ENCODE measurements at regions not wholly inside any gene's neighbourhood (a gene's known extent, or its start where the extent isn't known, plus 50 kb on each side); places are given as distances from the start of the nearest gene placed in this dataset.

DNA sequence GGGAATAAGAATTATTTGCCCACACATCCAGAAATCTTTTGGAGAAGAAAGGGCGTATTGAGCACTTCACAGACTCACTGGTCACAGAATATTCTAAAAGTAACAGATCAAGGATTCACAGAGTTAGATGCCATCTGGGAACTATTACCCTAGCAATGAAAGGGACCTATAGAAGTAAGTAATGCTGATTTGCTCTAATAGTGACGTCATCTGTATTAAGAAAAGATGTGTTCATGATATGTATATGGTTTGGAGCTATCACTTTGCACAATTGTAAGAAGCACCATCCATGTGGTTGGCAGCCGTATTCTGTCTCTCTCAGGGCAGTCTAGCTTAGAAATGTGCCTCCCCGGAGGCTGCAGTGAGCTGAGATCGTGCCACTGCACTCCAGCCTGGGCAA lies 52.8 kb upstream of the SV2C start:
- Mint-ChIP-seq H3K4me1 (ENCODE audit: insufficient read depth, unreplicated experiment) (no peaks in the 10 kb centered on the region), H3K9me3 (ENCODE audit: unreplicated experiment) (peaks cover 6% of the 10 kb centered on the region), H3K27ac (ENCODE audit: low read depth, unreplicated experiment) (no peak overlapping the region), H3K4me3 (ENCODE audit: unreplicated experiment) (no peak overlapping the region), H3K27me3 (ENCODE audit: insufficient read depth, unreplicated experiment) (peaks cover 38% of the 10 kb centered on the region), H3K36me3 (ENCODE audit: insufficient read depth, unreplicated experiment) (no peaks in the 10 kb centered on the region)
- BruUV-seq (replicated peaks) = no TSS peak
- TF ChIP-seq CTCF (IDR thresholded peaks at IDR 0.05; ENCODE audit: unreplicated experiment) = no peak
- POLR2A ChIA-PET = no interaction called here
- no peak for DNase-seq (ENCODE audit: unreplicated experiment)
- intact Hi-C loops (cut with micrococcal nuclease) = no loop called here
- CTCF ChIA-PET = interaction anchor here (0.6 kb wide), 1 partner anchor 744 kb away, joined by 3 read pairs; no protein-coding TSS in a partner anchor

- Mint-ChIP-seq H3K36me3 (ENCODE audit: insufficient read depth, unreplicated experiment) (no peaks in the 10 kb centered on the region), H3K4me1 (ENCODE audit: insufficient read depth, unreplicated experiment) (no peaks in the 10 kb centered on the region), H3K9me3 (ENCODE audit: unreplicated experiment) (no peaks in the 10 kb centered on the region), H3K27me3 (ENCODE audit: insufficient read depth, unreplicated experiment) (peaks cover 41% of the 10 kb centered on the region), H3K27ac (ENCODE audit: low read depth, unreplicated experiment) (no peak overlapping the region), H3K4me3 (ENCODE audit: unreplicated experiment) (no peak overlapping the region)
- no peak for DNase-seq (ENCODE audit: unreplicated experiment)
- CTCF ChIA-PET = no interaction called here
- POLR2A ChIA-PET = no interaction called here
- intact Hi-C loops (cut with micrococcal nuclease) = no loop called here
- no TSS peak for BruUV-seq (replicated peaks)
- TF ChIP-seq CTCF (IDR thresholded peaks at IDR 0.05; ENCODE audit: unreplicated experiment) = no peak
Measured at GRCh38 chr5:76029739-76030138, 53.4 kb upstream of the SV2C start.

DNA sequence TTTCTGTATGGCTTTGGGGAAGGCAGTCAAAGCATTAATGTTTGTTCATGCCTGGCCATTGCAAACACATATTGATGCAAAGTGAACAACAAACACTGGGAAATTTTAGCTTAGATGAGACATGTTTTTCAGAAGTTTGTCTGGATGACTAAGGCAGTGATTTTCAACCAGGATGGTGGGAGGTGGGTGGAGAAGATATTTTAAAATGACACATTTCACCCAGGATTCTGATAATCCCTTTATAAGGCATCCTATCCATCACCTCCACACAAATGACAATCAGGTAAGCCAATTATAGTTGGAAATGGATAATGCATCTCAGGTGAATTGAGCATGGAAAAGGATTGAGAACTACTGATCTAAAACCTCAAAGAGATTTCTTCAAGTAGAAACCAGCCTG lies 57.4 kb upstream of the SV2C start:
- Mint-ChIP-seq H3K27ac (ENCODE audit: low read depth, unreplicated experiment) (no peak overlapping the region), H3K9me3 (ENCODE audit: unreplicated experiment) (no peaks in the 10 kb centered on the region), H3K4me3 (ENCODE audit: unreplicated experiment) (no peak overlapping the region), H3K36me3 (ENCODE audit: insufficient read depth, unreplicated experiment) (no peaks in the 10 kb centered on the region), H3K27me3 (ENCODE audit: insufficient read depth, unreplicated experiment) (peaks cover 63% of the 10 kb centered on the region), H3K4me1 (ENCODE audit: insufficient read depth, unreplicated experiment) (no peaks in the 10 kb centered on the region)
- no peak for TF ChIP-seq CTCF (IDR thresholded peaks at IDR 0.05; ENCODE audit: unreplicated experiment)
- BruUV-seq (replicated peaks) = no TSS peak
- ChIA-PET CTCF (no interaction called here), POLR2A (no interaction called here)
- no peak for DNase-seq (ENCODE audit: unreplicated experiment)
- intact Hi-C loops (cut with micrococcal nuclease) = no loop called here

DNA sequence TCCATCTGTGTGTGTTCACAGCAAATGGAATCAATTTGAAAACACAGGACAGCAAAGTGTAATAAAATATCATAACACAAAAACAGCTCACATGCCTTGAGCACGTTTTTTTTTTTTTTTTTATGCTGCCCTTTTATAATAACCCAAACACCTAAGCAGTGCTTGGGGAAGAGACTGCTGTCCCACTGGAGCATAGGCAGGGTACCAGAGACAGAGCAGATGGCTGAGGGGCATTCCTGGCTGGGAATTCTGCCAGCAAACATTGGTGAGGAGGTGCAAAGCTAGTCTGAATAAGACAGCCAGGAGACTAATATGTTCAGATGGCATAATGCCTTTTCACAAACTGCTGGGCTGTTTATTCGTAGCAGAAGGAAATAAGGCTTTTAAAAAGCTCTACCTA lies 58.1 kb upstream of the SV2C start:
- no peak for TF ChIP-seq CTCF (IDR thresholded peaks at IDR 0.05; ENCODE audit: unreplicated experiment)
- no peak for DNase-seq (ENCODE audit: unreplicated experiment)
- Mint-ChIP-seq H3K27ac (ENCODE audit: low read depth, unreplicated experiment) (no peak overlapping the region), H3K36me3 (ENCODE audit: insufficient read depth, unreplicated experiment) (no peaks in the 10 kb centered on the region), H3K4me1 (ENCODE audit: insufficient read depth, unreplicated experiment) (no peaks in the 10 kb centered on the region), H3K27me3 (ENCODE audit: insufficient read depth, unreplicated experiment) (peaks cover 63% of the 10 kb centered on the region), H3K9me3 (ENCODE audit: unreplicated experiment) (no peaks in the 10 kb centered on the region), H3K4me3 (ENCODE audit: unreplicated experiment) (no peak overlapping the region)
- POLR2A ChIA-PET = no interaction called here
- CTCF ChIA-PET = no interaction called here
- no TSS peak for BruUV-seq (replicated peaks)
- intact Hi-C loops (cut with micrococcal nuclease) = no loop called here

Data from MCF 10A (cell line).